ENCODE measurements at regions not wholly inside any gene's neighbourhood (a gene's known extent, or its start where the extent isn't known, plus 50 kb on each side); places are given as distances from the start of the nearest gene placed in this dataset.

DNA sequence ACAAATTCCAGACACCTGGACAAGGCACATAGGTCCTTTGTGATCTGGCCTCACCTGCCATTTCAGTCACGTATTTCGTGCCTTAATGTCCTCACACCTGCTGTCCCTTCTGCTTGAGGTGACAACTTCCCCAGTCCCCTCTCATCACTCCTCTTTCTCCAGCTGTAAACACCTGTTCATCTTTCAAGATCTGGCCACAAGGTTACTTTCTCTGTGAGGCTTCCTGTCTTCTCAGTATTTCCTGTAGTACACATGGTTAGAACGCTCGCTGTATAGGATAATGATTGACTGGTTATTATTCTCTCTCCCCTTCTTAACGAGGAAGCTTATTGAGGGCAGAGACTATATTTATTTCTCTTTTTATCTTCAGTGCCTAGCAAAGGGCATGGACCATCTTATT is 74.5 kb upstream of the PMFBP1 start:
- Histone ChIP-seq H3K27me3 (no peaks in the 10 kb centered on the region), H3K9me3 (no peaks in the 10 kb centered on the region), H3K4me1 (no peaks in the 10 kb centered on the region), H3K36me3 (no peaks in the 10 kb centered on the region), H3K4me3 (no peak overlapping the region), H3K27ac (no peak overlapping the region)
- ATAC-seq (no peak), DNase-seq (no peak)
- intact Hi-C loops (cut with DNase I; ENCODE audit: low total_unique reads) (no loop called here), in situ Hi-C loops (cut with MboI; ENCODE audit: low sequenced_read_pairs in 4 of 4) (no loop called here)
- no peak for TF ChIP-seq POLR2A (IDR thresholded peaks at IDR 0.05)

DNA sequence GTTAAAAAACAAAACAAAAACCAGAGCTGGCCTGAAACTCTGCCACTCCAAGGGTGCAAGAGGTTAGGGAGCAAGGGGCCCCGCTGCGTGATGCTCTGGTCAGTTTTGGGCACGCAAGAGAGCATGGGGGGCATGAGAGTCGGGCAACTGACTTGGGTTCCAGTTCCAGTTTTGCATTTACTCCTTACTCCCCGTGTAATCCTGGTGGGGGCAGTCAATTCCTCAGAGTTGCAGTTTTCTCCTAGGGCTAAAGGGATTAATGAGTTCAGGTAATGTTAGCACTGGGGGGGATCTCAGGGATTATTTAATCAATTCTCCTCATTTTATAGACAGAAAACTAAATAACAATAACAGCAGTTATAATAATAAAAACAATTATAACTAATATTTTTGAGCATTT is 72.9 kb upstream of the PMFBP1 start:
- Histone ChIP-seq H3K9me3 (no peaks in the 10 kb centered on the region), H3K4me3 (no peak overlapping the region), H3K36me3 (no peaks in the 10 kb centered on the region), H3K27ac (no peak overlapping the region), H3K4me1 (no peaks in the 10 kb centered on the region), H3K27me3 (no peaks in the 10 kb centered on the region)
- TF ChIP-seq, protein P1, sequence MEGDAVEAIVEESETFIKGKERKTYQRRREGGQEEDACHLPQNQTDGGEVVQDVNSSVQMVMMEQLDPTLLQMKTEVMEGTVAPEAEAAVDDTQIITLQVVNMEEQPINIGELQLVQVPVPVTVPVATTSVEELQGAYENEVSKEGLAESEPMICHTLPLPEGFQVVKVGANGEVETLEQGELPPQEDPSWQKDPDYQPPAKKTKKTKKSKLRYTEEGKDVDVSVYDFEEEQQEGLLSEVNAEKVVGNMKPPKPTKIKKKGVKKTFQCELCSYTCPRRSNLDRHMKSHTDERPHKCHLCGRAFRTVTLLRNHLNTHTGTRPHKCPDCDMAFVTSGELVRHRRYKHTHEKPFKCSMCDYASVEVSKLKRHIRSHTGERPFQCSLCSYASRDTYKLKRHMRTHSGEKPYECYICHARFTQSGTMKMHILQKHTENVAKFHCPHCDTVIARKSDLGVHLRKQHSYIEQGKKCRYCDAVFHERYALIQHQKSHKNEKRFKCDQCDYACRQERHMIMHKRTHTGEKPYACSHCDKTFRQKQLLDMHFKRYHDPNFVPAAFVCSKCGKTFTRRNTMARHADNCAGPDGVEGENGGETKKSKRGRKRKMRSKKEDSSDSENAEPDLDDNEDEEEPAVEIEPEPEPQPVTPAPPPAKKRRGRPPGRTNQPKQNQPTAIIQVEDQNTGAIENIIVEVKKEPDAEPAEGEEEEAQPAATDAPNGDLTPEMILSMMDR (IDR thresholded peaks at IDR 0.05 in 4 of 5, conservative IDR thresholded peaks at IDR 0.05 in 1 of 5), result no peak
- TF ChIP-seq POLR2A (IDR thresholded peaks at IDR 0.05), result no peak
- ATAC-seq (no peak), DNase-seq (no peak)
- intact Hi-C loops (cut with DNase I; ENCODE audit: low total_unique reads) (no loop called here), in situ Hi-C loops (cut with MboI; ENCODE audit: low sequenced_read_pairs in 4 of 4) (no loop called here)

DNA sequence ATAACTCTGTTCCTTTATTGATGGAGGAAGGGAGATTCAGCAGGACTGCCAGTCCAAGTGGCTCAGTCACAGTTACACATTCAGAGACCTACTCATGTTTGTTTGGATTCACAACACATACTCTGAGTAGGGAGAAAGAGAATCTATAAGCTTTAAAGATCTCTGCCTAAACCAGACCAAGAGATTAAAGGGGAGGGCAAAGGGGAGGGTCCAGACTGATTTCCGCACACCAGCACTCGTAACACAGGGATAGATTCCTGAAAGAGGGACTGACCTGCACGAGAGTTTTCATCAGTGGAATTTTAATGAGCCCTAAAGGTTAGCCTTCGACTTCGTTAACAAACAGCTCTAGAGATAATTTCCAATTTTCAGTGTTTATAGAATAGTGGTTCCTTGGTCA is 71.7 kb upstream of the PMFBP1 start:
- Histone ChIP-seq H3K4me3 (no peak overlapping the region), H3K27me3 (no peaks in the 10 kb centered on the region), H3K9me3 (no peaks in the 10 kb centered on the region), H3K36me3 (no peaks in the 10 kb centered on the region), H3K4me1 (no peaks in the 10 kb centered on the region), H3K27ac (no peak overlapping the region)
- ATAC-seq (no peak), DNase-seq (no peak)
- in situ Hi-C loops (cut with MboI; ENCODE audit: low sequenced_read_pairs in 4 of 4) (no loop called here), intact Hi-C loops (cut with DNase I; ENCODE audit: low total_unique reads) (no loop called here)
- TF ChIP-seq, protein P1 (IDR thresholded peaks at IDR 0.05 in 4 of 5, conservative IDR thresholded peaks at IDR 0.05 in 1 of 5), result no peak
- no peak for TF ChIP-seq POLR2A (IDR thresholded peaks at IDR 0.05)

DNA sequence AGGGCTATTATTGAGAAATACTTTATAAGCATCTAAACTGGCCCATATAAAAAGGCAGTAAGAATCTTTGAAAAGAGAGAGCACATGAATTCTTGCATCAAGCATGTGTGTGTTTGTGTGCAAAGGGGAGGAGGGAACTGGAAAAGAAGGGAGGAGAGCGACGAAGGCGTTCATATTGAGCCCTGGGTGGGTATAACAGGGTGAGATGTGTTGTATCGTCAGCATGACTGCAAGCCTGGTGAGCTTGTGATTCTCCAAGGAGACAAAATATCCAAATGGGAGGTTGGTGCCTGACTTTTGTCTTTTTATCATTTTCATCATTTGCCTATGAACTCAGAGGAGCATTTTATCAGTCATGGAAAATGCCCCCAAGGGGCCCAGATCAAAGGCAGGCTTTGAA is 70.8 kb upstream of the PMFBP1 start:
- Histone ChIP-seq H3K27me3 (no peaks in the 10 kb centered on the region), H3K4me3 (no peak overlapping the region), H3K36me3 (no peaks in the 10 kb centered on the region), H3K9me3 (no peaks in the 10 kb centered on the region), H3K4me1 (no peaks in the 10 kb centered on the region), H3K27ac (no peak overlapping the region)
- ATAC-seq, result no peak
- intact Hi-C loops (cut with DNase I; ENCODE audit: low total_unique reads), result no loop called here
- in situ Hi-C loops (cut with MboI; ENCODE audit: low sequenced_read_pairs in 4 of 4), result no loop called here
- TF ChIP-seq, protein P1 (IDR thresholded peaks at IDR 0.05 in 4 of 5, conservative IDR thresholded peaks at IDR 0.05 in 1 of 5), result no peak
- no peak for TF ChIP-seq POLR2A (IDR thresholded peaks at IDR 0.05)
- no peak for DNase-seq

DNA sequence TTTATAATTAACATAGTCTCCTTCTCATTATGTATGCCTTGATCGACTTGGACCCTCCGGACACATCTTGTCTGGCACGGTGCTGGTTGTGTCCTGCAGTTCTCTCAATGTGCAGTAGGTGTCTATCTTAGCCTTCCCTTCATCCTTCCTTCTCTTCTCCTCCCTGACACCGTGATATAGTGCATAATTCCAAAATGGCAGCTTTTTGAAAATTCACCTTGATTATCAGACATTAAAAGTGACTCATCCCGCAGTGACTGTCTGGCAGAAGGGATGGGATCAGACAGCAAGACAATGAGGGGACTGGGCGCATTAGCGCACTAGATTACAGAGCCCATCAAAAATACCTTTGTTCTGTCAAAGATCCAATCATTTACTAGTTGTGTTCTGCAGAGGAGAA is 70.0 kb upstream of the PMFBP1 start:
- in situ Hi-C loops (cut with MboI; ENCODE audit: low sequenced_read_pairs in 4 of 4) (no loop called here), intact Hi-C loops (cut with DNase I; ENCODE audit: low total_unique reads) (no loop called here)
- ATAC-seq (no peak), DNase-seq (no peak)
- Histone ChIP-seq H3K9me3 (no peaks in the 10 kb centered on the region), H3K4me1 (no peaks in the 10 kb centered on the region), H3K27me3 (no peaks in the 10 kb centered on the region), H3K36me3 (no peaks in the 10 kb centered on the region), H3K4me3 (no peak overlapping the region), H3K27ac (no peak overlapping the region)
- TF ChIP-seq, protein P1 (IDR thresholded peaks at IDR 0.05 in 4 of 5, conservative IDR thresholded peaks at IDR 0.05 in 1 of 5), result peak in 3 of 5 experiments; percentile 28 to 41 (median 35)
- TF ChIP-seq POLR2A (IDR thresholded peaks at IDR 0.05), result no peak
